HG02840 (cell line): ENCODE measurements at regions not wholly inside any gene's neighbourhood (a gene's known extent, or its start where the extent isn't known, plus 50 kb on each side); places are given as distances from the start of the nearest gene placed in this dataset.
"Not testable (repeated sequence)": the region's sequence is repeated elsewhere in the genome, so short reads cannot be mapped to it uniquely, and the experiment has no call there.

Experiments used
- ATAC-seq: cut with Tn5 transposase; IDR thresholded peaks from one replicate; pipeline ENCODE4 v1.9.1; 2021; ENCODE audit warnings: mild to moderate bottlenecking, moderate library complexity, moderate number of reproducible peaks; ENCODE audit not compliant: unreplicated experiment, low FRiP score

- no peak for ATAC-seq
Measured at GRCh38 chr2:53167227-53167626, 600.4 kb upstream of the CHAC2 start.

- no peak for ATAC-seq
Measured at GRCh38 chr2:53150146-53150545, 617.5 kb upstream of the CHAC2 start.

- ATAC-seq = no peak
Measured at GRCh38 chr2:53148221-53148620, 619.4 kb upstream of the CHAC2 start.

GRCh38 chr2:53131416-53131815 lies 636.2 kb upstream of the CHAC2 start:
- no peak for ATAC-seq

- ATAC-seq = no peak
Measured at GRCh38 chr2:53130441-53130943, 637.1 kb upstream of the CHAC2 start.

GRCh38 chr2:53129851-53130250 lies 637.8 kb upstream of the CHAC2 start:
- ATAC-seq = no peak

GRCh38 chr2:53127061-53127650 lies 640.4 kb upstream of the CHAC2 start:
- no peak for ATAC-seq

GRCh38 chr2:53114991-53115390 lies 652.6 kb upstream of the CHAC2 start:
- ATAC-seq = no peak

GRCh38 chr2:53114582-53114981 lies 653.0 kb upstream of the CHAC2 start:
- ATAC-seq = no peak

- ATAC-seq = not testable (repeated sequence)
Measured at GRCh38 chr2:53112408-53112807, 655.2 kb upstream of the CHAC2 start.

GRCh38 chr2:53111406-53111805 lies 656.2 kb upstream of the CHAC2 start:
- ATAC-seq = no peak

- no peak for ATAC-seq
Measured at GRCh38 chr2:53111004-53111403, 656.6 kb upstream of the CHAC2 start.

- no peak for ATAC-seq
Measured at GRCh38 chr2:53108246-53108645, 659.4 kb upstream of the CHAC2 start.

- ATAC-seq = no peak
Measured at GRCh38 chr2:53104263-53104662, 663.3 kb upstream of the CHAC2 start.

GRCh38 chr2:53103679-53104078 lies 663.9 kb upstream of the CHAC2 start:
- ATAC-seq = no peak

GRCh38 chr2:53098696-53099078 lies 668.9 kb upstream of the CHAC2 start:
- ATAC-seq = no peak

GRCh38 chr2:53096351-53096750 lies 671.3 kb upstream of the CHAC2 start:
- no peak for ATAC-seq

- no peak for ATAC-seq
Measured at GRCh38 chr2:53095664-53096063, 671.9 kb upstream of the CHAC2 start.

- no peak for ATAC-seq
Measured at GRCh38 chr2:53095227-53095626, 672.4 kb upstream of the CHAC2 start.

GRCh38 chr2:53093355-53093754 lies 674.2 kb upstream of the CHAC2 start:
- no peak for ATAC-seq

- ATAC-seq = no peak
Measured at GRCh38 chr2:53091183-53091582, 676.4 kb upstream of the CHAC2 start.

GRCh38 chr2:53087874-53088461 lies 679.6 kb upstream of the CHAC2 start:
- no peak for ATAC-seq
